Suprapubic skin (tissue), 4 donors: ENCODE measurements at regions not wholly inside any gene's neighbourhood (a gene's known extent, or its start where the extent isn't known, plus 50 kb on each side); places are given as distances from the start of the nearest gene placed in this dataset.

Experiments used
- DNase-seq, 2 donors: peaks; one replicate each; pipeline ENCODE4 v3.0.0-alpha.2; 2019; ENCODE audit warnings: low spot score in 2 of 2
- H3K27ac ChIP-seq: fragments of 200-600 bp; sonication (generic); one replicate; pipeline ENCODE4 v1.5.1; 2019
- H3K27me3 ChIP-seq: fragments of 200-600 bp; sonication (generic); one replicate; pipeline ENCODE4 v1.5.1; 2019
- H3K36me3 ChIP-seq: fragments of 200-600 bp; sonication (generic); one replicate; pipeline ENCODE4 v1.5.1; 2019
- H3K4me1 ChIP-seq: fragments of 200-600 bp; sonication (generic); one replicate; pipeline ENCODE4 v1.5.1; 2019
- H3K4me3 ChIP-seq: fragments of 200-600 bp; sonication (generic); one replicate; pipeline ENCODE4 v1.5.1; 2019; ENCODE audit warnings: mild to moderate bottlenecking
- H3K9me3 ChIP-seq: fragments of 200-600 bp; sonication (generic); one replicate; pipeline ENCODE4 v1.5.1; 2019
- CTCF ChIP-seq, 2 donors: fragments of 200-600 bp in 1 of 2; fragments of 450-650 bp in 1 of 2; sonication (generic) in 1 of 2; IDR thresholded peaks; one replicate each; pipeline ENCODE4 v1.5.1; 2016 to 2019; ENCODE audit warnings: antibody characterized with exemption in 2 of 2, mild to moderate bottlenecking in 1 of 2, moderate library complexity in 1 of 2
- EP300 ChIP-seq: sonication (generic); formaldehyde crosslinking; IDR thresholded peaks from one replicate; pipeline ENCODE4 v1.6.1; 2017; ENCODE audit warnings: antibody characterized with exemption
- POLR2A ChIP-seq, 2 donors: fragments of 450-650 bp; IDR thresholded peaks; one replicate each; pipeline ENCODE4 v1.6.1; 2017; ENCODE audit warnings: antibody characterized with exemption in 2 of 2, mild to moderate bottlenecking in 2 of 2, moderate library complexity in 2 of 2
- POLR2AphosphoS5 ChIP-seq, 3 donors: sonication (generic); formaldehyde crosslinking; IDR thresholded peaks; one replicate each; pipeline ENCODE4 v1.6.1; 2017; ENCODE audit warnings: antibody characterized with exemption in 3 of 3
- WGBS: methylation state at CpG from one replicate; pipeline ENCODE4 v1.1.5; 2018; 5-methylcytosine and 5-hydroxymethylcytosine counted together

GRCh38 chr16:56108056-56108471 lies 83.2 kb upstream of the GNAO1 start:
- no peaks in the 10 kb centered on the region for H3K36me3 ChIP-seq
- no peak overlapping the region for H3K27ac ChIP-seq
- no peaks in the 10 kb centered on the region for H3K27me3 ChIP-seq
- peaks cover 3% of the 10 kb centered on the region for H3K4me1 ChIP-seq
- 25% methylated on average over 2 of the region's 2 CpGs for WGBS
- no peaks in the 10 kb centered on the region for H3K9me3 ChIP-seq
- no peak for TF ChIP-seq POLR2A (IDR thresholded peaks at IDR 0.05)
- no peak for TF ChIP-seq CTCF (IDR thresholded peaks at IDR 0.05)
- no peak for DNase-seq
- no peak overlapping the region for H3K4me3 ChIP-seq

GRCh38 chr16:56106527-56106926 lies 84.8 kb upstream of the GNAO1 start:
- Histone ChIP-seq H3K4me3 (no peak overlapping the region), H3K4me1 (peaks cover 3% of the 10 kb centered on the region), H3K36me3 (no peaks in the 10 kb centered on the region), H3K27me3 (no peaks in the 10 kb centered on the region), H3K9me3 (no peaks in the 10 kb centered on the region), H3K27ac (no peak overlapping the region)
- DNase-seq, result no peak
- 87% methylated on average over 6 of the region's 6 CpGs for WGBS
- TF ChIP-seq POLR2A (IDR thresholded peaks at IDR 0.05), result no peak
- TF ChIP-seq CTCF (IDR thresholded peaks at IDR 0.05), result no peak
- TF ChIP-seq EP300, result no peak

DNA sequence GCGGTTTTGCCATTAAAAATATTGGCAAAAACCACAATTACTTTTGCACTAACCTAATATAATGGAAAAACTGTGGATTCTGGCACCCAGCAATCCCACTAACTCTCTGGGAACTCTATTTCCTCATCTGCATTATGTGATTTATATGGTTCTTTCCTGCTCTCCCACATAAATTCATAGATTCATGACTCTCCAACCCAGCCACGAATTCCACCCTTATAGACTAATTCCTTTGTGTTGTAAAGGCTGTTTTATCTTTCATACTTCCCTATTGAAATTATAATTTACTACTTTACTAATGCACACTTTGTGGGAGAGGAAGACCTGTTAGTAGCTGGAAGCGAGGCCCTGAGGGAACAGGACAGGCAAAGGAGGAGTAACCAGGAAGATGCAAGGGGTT lies 88.4 kb upstream of the GNAO1 start:
- Histone ChIP-seq H3K4me3 (no peak overlapping the region), H3K27ac (no peak overlapping the region), H3K36me3 (no peaks in the 10 kb centered on the region), H3K9me3 (no peaks in the 10 kb centered on the region), H3K4me1 (no peaks in the 10 kb centered on the region), H3K27me3 (no peaks in the 10 kb centered on the region)
- DNase-seq, result no peak
- TF ChIP-seq EP300 (no peak), POLR2AphosphoS5 (IDR thresholded peaks at IDR 0.05) (no peak), POLR2A (IDR thresholded peaks at IDR 0.05) (no peak), CTCF (IDR thresholded peaks at IDR 0.05) (no peak)
- WGBS, result 60% methylated on average over 3 of the region's 3 CpGs

GRCh38 chr16:56102183-56102686 lies 89.1 kb upstream of the GNAO1 start:
- Histone ChIP-seq H3K27ac (no peak overlapping the region), H3K36me3 (no peaks in the 10 kb centered on the region), H3K27me3 (no peaks in the 10 kb centered on the region), H3K4me3 (peak overlapping the region; percentile 4), H3K9me3 (no peaks in the 10 kb centered on the region), H3K4me1 (no peaks in the 10 kb centered on the region)
- 12% methylated on average over 5 of the region's 13 CpGs for WGBS
- TF ChIP-seq EP300 (no peak), POLR2A (IDR thresholded peaks at IDR 0.05) (no peak), CTCF (IDR thresholded peaks at IDR 0.05) (no peak), POLR2AphosphoS5 (IDR thresholded peaks at IDR 0.05) (no peak)
- DNase-seq, result no peak

DNA sequence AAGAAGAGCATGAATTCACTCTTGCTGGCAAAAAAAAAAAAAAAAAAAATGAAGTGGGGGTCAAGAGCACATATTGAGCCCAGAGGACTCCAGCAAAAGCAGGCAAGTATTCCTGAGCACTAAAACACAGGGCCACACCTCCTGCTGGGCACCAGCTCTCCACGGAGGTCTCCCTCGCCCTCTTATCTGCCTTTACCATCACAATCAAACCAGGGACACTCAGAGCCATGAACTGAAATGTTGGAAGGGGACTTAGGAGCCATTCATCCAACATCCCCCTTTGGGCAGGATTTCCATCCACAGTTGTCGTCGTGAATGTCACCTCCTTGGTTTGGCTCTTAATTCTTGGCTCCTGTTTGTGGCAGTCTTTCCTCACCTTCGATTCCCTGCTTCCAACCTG lies 89.8 kb upstream of the GNAO1 start:
- H3K36me3 ChIP-seq, result no peaks in the 10 kb centered on the region
- no peaks in the 10 kb centered on the region for H3K4me1 ChIP-seq
- no peak for DNase-seq
- no peaks in the 10 kb centered on the region for H3K9me3 ChIP-seq
- H3K4me3 ChIP-seq, result no peak overlapping the region
- no peaks in the 10 kb centered on the region for H3K27me3 ChIP-seq
- no peak overlapping the region for H3K27ac ChIP-seq
- WGBS, result 87% methylated on average over 5 of the region's 5 CpGs
- TF ChIP-seq EP300 (no peak), CTCF (IDR thresholded peaks at IDR 0.05) (no peak), POLR2A (IDR thresholded peaks at IDR 0.05) (no peak)
